Right ventricle myocardium inferior (tissue), 1 donor: ENCODE measurements at regions not wholly inside any gene's neighbourhood (a gene's known extent, or its start where the extent isn't known, plus 50 kb on each side); places are given as distances from the start of the nearest gene placed in this dataset.
"Not testable (repeated sequence)": the region's sequence is repeated elsewhere in the genome, so short reads cannot be mapped to it uniquely, and the experiment has no call there.

Source experiments
- ATAC-seq: fragments of 200-7000 bp; cut with Tn5 transposase; one replicate; pipeline ENCODE4 v1.9.1; 2020; ENCODE audit warnings: mild to moderate bottlenecking, moderate library complexity
- DNase-seq: peaks from one replicate; pipeline ENCODE4 v3.0.0; 2021; ENCODE audit errors: missing footprints
- intact Hi-C: fragments of 100-400 bp; cut with DNase I; formaldehyde crosslinking; loops from one replicate; pipeline ENCODE4 v1.11.0; 2022
- donor health status: DM: no; HTN: yes; CAD: no; lungs with severe emphysema.

DNA sequence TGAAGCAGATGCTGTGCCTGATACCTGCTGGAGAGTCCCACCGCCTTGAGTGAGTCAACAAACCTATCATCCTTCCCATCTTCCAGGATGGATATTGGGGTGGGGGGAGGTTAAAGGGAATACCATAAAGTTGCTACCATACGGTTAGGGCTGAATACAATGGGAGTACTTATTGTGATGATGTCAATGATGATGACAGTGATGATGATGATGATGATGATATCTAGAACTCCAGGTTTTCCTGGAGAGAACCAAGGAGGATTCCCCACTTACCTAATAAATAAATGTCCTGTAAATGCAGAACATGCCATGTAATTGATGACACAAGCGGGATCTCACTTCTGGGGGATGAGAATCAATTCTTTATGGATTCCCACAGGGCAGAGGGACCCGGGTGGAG is 370.9 kb downstream of the BCL2L11 start:
- ATAC-seq, DNase-seq, intact Hi-C loops: not testable (repeated sequence)

DNA sequence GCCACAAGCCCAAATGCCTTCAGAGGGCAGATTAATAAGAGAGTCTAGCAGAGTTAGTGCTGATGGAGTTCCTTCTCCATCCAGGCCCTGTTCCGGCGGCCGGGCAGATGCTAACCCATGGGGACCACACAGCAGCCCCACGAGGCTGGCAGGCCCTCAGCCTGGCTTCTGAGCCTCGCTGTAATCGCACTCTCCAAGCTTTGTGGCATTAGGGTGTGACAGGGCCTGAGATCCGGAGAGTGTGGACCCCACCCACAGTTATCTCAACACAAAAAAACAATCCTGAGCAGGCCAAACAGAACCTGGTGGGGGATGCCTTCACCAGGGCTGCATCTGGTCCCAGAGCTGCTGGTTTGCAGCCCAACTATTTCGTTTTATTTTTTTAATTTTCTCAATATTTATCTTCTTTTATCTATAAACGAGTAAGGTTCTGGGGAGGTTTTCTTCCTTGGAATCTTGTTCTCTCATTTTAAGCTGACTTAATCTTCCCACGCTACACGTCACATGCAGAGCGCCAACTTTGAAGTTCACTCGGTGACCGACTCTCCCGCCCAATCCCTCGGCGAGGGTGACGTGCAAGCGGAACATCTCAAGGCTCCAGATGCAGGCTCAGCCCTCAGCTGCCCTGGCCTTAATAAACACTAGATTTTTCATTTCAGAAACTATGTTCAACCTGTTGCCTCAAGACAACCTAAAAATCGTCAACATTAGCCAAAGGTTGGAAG is 372.4 kb downstream of the BCL2L11 start:
- DNase-seq, intact Hi-C loops: not testable (repeated sequence)
- ATAC-seq: peak; percentile 43

DNA sequence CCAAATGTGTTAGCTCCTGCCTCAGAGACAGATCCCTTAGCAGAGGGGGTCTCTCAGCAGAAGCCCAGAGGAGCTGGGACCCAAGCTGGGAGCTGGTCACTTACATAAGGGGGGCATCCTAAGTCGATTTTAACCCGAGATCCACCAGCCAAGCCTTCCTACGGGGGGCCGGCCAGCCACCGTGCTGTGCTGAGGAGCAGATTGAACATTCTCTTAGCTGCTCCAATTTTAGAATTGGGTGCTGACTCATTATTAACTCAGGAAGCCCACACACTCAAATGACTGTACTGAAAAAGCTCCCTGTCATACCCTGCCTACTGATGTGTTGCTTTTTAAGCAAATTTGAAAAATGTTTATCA is 373.0 kb downstream of the BCL2L11 start:
- peak; percentile 61 for DNase-seq
- ATAC-seq, intact Hi-C loops: not testable (repeated sequence)

DNA sequence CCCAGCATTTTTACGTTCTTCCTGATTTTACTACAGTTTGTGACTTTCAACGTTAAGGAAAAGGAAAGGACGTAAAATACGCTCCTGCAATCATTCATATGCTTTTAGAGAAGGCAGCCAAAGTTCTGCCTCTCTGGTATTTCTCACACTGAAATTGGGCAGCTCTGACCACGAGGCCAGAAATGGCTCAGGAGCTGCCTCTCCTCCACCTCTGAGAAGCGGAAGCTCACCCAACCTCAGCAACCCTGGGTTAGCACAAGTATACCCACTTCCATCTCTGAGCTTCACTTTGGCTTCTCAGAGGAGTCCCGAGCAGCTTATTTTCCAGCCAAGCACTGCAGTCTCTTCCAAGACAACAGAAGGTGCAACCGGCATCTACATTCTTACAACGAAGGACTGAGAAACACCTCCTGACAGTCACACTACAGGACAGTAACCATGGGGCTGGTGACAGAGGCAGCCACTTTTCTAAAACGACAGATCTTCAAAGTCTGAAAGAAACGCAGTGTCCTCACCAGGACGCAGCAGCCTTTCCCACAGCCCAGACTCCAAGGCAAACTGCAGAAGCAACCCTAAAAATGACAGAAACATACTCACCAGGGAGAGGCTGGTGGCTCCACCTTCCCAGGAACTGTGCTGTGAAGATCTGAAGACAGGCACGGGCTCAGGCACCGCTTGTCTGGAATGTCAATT is 373.7 kb downstream of the BCL2L11 start:
- peak; percentile 45 for DNase-seq
- peak; percentile 32 for ATAC-seq
- intact Hi-C loops: not testable (repeated sequence)

DNA sequence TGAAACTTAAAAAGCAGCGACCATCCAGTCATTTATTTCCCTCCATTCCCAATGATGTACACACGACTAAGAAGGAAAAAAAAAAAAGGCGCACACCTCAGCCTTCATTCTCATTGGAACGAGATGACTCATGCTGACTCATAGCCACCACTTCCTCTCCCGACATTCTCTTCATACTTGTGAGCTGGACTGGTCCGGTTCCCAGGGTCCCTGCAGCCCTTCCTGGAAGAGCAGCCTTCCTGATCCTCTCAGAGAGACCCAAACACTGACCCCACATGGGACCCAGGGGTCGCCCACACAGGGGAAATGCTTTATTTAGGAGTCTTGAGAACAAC is 374.2 kb downstream of the BCL2L11 start:
- peak; percentile 84 for ATAC-seq
- intact Hi-C loops, DNase-seq: not testable (repeated sequence)

DNA sequence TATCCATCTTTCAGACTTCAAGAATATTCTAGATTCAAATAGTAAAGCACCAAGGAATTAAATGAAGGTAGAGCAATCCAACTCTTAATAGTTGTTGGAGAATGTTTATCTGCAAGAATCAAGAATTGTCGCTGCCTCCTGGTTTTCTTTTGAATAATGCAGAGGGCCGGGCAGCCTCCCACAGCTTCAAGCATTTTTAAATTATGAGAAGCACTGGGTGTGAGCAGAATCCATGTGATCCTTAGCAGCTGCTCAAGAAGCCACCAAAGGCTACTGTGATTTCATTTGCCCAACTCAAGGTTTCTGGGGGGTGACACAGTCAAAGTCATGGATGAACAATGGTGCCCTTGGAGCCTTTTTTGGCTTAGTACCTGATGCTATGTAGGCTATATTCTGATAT is 374.9 kb downstream of the BCL2L11 start:
- ATAC-seq, intact Hi-C loops: not testable (repeated sequence)
- peak; percentile 58 for DNase-seq

DNA sequence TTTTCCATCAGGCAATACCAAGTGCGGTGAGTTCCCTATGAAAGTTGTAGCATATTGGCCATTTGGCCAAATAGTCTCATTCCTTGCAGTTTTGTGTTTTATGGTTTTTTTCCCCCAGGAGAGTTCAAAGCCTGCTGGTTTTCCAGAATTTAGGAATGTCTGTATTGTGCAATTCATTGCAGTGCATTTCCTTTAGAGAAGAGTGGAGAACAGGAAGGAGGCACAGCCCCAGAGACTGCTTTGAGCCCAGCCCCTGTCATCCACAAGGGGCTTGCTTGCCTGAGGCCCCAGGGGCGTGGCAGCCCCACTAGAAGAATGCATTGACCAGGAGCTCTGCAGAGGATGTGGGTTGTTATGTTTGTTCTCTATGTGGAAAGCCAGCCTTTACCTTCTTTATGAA is 375.5 kb downstream of the BCL2L11 start:
- peak; percentile 55 for ATAC-seq
- intact Hi-C loops: not testable (repeated sequence)
- peak; percentile 44 for DNase-seq

DNA sequence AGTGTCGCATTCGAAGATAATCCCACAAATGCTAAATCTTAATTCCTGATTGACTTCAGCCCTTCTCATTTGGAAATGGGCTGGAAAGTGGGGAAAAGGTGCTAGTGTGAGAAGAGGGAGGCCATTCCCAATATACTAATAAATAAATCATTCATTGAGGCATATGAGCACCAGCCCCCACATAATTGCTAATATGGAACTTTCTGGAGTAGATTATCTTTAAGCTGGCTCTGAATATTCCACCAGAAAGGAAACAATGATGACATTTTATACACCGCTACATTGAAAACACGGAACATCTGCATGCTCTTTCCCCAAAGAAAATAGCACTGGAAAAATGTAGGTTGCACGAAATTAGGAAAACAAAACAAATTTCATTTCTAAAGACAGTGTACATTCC is 376.1 kb downstream of the BCL2L11 start:
- DNase-seq, intact Hi-C loops, ATAC-seq: not testable (repeated sequence)

DNA sequence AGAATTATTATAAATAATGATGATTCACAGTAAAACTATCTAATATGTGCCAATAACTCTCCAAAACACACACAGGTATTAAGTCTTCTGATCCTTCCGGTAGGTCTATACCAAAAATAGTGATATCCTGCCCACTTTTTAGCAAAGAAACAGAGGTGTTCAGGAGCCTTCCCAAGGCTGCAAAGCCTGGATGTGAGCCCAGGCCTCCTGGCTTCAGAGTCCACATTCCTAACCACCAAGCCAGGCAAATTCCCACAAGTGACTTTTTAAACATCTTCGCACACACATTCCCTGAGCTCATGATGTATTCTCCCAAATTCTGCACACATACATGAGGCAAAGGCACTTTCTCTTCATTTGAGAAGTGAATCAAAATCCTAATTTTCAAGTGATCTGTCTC is 376.6 kb downstream of the BCL2L11 start:
- ATAC-seq, DNase-seq, intact Hi-C loops: not testable (repeated sequence)

DNA sequence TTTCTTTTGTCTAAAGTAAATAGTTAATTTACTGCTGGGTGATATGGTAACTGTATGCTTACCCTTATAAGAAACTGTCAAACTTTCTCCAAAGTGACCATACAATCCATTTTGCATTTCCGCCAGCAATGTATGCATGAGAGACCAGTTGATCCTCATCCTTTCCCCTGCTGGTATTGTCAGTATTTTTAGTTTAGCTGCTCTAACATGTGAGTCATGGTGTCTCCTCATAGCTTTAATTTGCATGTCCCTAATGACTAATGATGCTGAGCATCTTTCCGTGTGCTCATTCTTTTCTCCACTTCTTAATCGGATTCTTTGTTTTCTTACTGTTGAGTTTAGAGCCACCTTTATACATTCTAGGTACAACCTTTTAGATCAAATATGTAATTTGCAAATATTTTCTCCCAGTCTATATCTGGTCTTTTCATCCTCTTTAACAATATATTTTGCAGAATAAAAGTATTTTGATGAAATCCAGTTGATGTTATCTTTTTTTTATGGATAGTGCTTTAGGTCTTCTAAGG is 379.9 kb downstream of the BCL2L11 start:
- intact Hi-C loops, ATAC-seq, DNase-seq: not testable (repeated sequence)

DNA sequence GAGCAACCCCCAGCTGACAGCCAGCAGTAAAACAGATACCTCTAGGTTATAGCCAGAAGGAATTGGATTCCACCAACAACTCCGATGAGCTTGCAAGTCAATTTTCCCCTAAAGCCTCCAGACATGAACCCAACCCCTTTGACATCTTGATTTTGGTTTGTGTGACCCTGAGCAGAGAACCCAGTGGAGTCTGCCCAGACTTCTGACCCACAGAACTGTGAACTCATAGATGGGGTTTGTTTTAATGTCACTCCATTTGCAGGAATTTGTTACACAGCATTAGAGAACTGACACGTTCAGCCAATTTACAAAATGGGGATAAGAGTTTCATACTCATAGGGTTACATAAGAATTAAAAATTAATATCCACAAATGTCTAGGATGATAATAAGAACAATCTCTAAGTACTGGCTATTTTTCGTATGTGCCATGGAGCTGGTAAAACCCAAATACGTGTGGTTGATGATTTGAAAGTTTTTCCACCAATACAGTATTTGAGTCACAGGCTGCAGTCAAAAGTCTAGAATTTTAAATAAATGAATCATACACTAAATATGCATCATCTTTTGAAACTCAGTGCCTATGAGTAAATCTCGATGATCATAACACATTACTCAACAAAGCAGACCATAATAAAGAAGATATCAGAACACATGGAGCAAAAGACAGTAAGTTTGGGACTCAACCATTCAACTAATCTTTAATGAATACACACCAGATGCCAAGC is 380.0 kb downstream of the ANAPC1 start:
- intact Hi-C loops, ATAC-seq, DNase-seq: not testable (repeated sequence)

DNA sequence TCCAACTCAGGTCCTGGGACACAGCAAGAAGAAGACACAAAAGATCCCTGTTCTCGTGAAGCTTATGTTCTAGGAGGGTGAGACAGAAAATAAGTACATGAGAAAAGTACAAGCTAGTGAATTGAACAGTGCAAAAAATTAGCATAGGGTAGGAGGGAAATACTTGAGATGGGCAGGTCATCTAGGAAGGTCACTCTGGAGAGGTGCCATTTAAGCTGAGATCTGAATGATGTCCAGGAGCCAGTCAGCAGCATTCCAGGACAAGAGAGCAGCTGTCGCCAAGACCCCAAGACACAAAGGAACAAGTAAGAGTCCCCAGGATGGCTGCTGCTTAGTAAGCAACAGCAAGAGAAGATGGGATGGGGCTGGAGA is 379.4 kb downstream of the ANAPC1 start:
- ATAC-seq, intact Hi-C loops, DNase-seq: not testable (repeated sequence)

DNA sequence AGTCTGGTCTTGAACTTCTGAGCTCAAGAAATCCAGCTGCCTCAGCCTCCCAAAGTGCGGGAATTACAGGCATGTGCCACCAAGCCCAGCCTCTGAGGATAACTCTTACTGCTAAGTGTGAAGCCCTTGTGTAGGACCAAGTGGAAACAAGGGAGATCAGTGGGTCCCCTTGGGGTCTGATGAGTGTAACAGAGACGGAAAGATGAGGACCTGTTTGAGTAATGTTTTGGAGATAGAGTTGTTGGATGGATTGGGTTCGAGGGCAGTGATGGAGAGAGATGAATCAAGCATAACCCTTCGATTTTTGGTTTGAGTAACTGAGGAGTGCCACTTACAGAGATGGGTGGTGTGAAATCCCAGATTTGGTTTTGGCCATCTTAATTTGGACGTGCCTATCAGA is 378.7 kb downstream of the ANAPC1 start:
- DNase-seq, ATAC-seq, intact Hi-C loops: not testable (repeated sequence)

DNA sequence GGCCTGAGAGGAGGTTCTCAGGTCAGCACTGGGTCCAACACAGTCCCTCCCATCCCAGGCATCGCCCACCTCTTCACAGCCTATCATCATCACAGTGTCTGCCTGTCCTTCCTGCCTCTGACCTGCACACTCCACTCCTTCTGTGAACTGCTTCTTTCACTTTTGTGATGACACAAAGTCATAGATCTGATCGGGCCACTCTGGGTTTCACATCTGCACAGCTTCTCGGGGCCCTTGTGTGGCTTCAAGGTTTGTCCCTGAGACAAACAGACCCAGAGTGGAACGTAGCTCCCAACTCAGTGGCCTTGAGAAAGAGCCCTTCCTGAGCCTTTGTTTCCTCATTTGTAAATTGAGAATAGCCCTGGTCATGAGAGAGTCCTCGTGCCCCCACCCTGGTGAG is 377.1 kb downstream of the ANAPC1 start:
- ATAC-seq, DNase-seq, intact Hi-C loops: not testable (repeated sequence)

DNA sequence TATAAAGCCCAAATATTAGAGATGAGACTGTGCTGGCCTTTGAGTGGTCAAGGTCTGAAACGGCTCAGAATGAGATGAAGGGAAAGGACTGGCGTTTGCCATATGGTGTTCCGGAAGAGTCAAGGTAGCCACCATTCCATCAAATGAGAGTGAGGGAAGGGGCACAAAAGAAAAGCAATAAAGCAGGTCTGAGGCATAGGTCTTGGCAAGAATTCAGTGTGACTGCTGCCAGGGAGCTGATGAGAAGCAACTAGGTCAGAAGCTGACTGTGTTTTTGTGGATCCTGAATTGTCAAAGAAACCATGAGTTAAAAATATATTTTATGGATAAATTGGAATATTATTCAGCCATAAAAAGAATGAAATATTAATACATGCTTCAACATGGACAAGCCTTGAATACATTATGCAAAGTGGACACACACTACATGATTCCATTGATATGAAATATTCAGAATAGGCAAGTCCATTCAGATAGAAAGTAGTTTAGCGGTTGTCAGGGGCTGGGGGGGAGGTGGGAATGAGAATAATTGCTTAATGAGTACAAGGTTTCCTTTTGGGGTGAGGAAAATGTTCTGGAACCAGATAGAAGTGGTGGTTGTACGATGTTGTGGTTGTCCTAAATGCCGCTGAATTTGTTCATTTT is 374.6 kb downstream of the ANAPC1 start:
- DNase-seq, intact Hi-C loops, ATAC-seq: not testable (repeated sequence)

DNA sequence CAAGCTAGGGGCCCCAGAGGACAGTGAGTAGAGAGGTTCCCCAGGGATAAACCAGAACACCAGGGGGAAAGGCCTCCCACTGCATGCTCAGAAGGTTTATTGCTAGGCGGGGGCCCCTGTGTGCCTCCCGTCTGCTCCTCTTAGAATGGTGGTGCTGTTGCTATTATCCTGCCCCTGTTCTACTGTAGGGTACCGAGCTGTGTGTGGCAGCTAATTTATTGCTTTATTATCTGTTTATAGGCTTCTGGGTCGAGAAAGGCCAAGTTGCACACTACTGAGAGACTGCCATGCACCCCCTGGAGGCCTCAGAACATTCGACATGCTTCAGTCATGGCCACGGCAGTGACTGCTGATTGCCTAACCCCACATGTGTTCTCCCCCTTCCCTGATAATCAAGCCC is 373.6 kb downstream of the ANAPC1 start:
- DNase-seq, ATAC-seq, intact Hi-C loops: not testable (repeated sequence)

DNA sequence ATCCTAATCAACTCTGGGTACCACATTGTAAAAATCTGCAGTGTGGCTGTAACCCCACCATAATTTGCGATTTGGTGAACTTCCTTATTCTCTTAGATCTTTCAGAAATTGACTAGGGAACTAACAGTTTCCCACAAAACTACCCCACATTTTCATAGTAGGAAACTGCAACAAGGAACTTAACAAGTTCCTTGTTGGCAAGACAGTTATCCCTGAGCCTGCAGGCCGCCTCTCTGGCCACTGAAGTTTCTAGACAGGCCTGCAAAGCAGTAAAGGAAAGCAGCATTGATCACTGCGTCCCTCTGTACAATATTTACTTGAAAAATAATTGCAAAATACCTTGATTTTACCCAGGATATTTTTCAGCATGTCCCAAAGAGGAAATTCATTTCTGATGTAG is 372.9 kb downstream of the ANAPC1 start:
- intact Hi-C loops, ATAC-seq, DNase-seq: not testable (repeated sequence)

DNA sequence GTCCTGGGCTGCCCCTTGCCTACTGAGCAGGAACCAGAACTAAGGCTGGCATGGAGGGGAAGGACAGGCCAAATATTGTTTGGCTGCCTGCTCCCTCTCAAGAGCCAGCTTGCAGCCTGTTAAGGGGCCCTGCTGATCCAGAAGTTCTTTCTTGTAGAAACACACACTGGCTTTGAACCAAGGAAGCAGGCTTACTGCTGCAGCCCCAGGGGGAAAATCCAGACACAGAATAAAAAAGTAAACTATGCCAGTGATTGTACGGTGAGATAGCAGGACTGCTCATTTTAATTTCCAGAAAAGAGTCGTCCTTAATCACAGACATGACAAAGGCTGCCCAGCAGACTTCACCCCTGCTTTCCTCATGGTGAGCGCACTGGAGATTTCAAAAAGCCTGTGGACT is 371.6 kb downstream of the ANAPC1 start:
- peak; percentile 54 for ATAC-seq
- DNase-seq, intact Hi-C loops: not testable (repeated sequence)

DNA sequence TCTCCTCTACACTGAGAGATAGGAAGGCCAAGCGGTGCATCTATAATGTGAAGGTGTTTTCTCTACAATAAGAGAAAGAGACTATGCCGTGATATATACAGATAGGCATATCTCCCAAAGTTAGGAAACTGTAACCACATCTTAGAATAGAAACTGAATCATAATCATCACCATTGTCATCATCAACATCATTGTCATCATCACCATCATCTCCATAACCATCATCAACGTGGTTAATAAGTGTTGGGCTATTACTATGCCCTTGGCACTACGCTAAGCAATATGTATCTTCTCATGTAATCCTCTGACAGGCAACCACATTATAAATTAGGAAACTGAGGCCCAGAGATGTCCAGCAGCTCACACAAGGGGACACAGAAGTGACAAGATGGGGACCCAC is 369.9 kb downstream of the ANAPC1 start:
- DNase-seq, ATAC-seq, intact Hi-C loops: not testable (repeated sequence)
